NCI-H2029 treated with DMSO at 0.1 percent for 48 hours (cell line): ENCODE measurements at regions not wholly inside any gene's neighbourhood (a gene's known extent, or its start where the extent isn't known, plus 50 kb on each side); places are given as distances from the start of the nearest gene placed in this dataset.

Experiments
- DNase-seq: peaks from one replicate; lab custom pipeline; 2025; lab: John Stamatoyannopoulos, UW

DNA sequence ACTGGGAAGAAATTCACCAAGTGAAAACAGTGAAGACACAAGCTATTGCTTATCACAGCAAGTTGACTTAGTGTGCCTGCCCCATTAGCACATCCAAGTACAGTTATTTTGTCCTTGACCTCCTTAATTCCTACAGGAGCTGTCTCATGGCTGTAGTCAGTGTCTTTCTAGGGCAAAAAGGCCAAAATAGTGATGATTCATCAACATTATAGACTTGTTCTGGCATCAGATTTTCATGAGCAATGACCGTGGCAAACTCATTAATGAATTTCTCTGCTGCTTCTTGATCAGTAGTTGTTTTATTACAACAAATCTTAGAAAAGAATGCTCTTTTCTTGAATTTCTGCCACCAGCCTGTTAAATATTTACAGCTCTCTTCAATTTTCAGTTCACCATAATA, 1169.3 kb upstream of the DDX18 start:
- no peak for DNase-seq

DNA sequence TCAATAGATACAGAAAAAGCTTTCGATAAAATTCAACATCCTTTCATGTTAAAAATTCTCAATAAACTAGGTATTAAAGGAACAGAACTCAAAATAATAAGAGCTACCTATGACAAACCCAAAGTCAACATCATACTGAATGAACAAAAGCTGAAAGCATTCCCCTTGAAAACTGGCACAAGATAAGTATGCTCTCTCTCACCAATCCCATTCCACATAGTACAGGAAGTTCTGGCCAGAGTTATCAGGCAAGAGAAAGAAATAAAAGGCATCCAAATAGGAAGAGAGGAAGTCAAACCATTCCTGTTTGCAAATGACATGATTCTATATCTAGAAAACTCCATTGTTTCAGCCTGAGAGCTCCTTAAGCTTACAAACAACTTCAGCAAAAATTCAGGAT, 1145.8 kb upstream of the DDX18 start:
- no peak for DNase-seq

DNA sequence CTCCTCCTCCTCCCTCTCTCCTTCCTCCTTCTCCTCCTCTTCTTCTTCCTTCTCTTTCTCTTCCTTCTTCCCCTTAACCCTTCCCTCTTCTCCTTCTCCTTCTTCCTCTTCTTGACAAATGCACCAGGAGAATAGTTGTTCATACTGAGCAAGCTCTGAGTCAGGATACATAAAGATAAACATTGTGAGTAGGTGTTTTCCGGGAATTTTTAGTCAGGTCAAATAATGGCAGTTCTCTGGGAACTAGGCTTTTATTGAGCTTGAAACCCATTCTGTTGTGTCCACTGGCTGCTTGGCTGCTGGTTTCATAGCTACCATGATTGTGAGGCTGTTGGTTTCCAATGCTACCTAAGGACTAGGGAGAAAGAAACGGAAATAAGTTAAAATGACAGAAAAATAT, 1144.7 kb upstream of the DDX18 start:
- no peak for DNase-seq

DNA sequence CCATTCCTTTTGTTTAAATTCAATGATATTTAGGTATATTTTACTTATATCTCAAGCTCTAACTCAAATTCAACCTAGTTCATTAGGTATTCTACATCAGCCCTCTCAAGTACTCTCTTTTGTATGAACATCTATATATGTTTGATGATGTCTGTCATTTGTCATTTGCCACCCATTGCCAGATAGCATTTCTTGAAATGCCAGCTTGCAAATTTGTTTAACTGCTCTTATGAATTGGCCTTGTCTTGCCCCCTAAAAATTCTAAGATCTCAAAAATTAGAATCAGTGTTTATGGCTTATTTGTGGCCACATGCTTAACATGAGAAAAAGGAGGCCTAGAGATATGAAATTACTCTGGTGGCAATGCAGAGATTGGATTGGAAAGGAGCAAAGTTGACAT, 1140.3 kb upstream of the DDX18 start:
- no peak for DNase-seq

DNA sequence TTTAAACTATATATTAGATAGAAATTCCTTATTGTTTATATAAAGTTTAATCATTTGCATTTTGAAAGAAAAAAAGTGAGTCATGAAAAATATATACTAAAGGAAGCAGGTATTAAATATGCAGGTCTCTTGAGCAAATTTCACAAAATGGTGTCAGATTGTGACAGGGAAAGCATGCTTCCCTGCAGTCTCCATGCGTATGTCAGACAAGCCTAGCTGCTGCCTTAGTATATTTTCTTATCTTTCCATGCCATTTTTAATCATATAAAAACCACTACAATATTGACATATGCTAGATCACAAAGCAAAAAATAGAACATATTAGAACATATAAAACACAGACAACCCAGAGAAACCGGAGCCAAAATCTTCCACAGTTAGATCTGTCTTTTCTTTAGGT, 1137.7 kb upstream of the DDX18 start:
- no peak for DNase-seq

DNA sequence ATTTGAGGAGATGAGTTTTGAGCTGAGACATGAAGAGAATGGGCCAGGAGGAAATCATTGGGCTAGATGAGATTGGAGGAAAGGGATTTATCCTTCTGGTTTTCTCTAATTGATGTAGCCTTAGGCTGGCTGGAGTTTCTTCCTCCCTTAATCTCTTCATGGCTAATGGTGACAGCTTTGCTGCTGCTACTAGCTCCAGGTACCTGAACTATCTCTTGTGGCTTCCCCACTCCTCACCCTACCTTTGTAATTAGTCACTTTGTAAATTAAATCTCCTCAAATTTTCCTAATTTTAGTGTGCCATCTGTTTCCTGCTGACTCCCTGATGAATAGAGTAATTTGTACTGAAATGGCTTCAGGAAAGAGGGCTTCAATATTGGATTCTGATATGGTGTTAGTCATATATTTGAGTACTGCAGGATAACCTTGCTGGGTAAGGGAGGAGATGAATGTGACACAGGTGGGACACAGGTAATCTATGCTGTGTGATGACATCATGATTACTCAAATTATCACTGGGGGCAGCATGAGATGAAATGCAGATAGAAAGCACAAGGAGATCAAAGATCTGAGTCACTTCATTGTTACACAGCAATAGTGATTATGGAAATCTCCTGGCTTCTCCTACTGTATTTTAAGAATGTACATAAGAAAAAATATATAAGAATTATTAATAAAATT, 1134.1 kb upstream of the DDX18 start:
- no peak for DNase-seq

DNA sequence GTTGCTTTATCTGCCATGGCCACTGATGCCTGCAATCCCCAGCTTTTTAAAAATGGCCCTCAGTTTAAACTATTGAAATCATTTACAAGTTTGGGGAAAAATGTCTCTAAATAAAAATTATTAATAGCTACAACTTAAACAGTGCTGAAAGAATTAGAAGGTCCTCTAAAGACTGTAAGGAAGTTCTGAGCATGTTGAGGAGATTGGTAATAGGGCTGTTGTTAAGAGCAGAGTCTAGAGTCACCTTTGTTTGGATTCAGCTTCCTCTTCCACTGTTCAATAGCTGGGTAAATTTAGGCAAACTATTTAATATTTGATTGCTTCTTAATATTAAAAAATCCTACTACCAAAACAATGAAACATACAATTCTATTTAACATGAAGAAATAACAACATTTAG, 1127.1 kb upstream of the DDX18 start:
- no peak for DNase-seq

DNA sequence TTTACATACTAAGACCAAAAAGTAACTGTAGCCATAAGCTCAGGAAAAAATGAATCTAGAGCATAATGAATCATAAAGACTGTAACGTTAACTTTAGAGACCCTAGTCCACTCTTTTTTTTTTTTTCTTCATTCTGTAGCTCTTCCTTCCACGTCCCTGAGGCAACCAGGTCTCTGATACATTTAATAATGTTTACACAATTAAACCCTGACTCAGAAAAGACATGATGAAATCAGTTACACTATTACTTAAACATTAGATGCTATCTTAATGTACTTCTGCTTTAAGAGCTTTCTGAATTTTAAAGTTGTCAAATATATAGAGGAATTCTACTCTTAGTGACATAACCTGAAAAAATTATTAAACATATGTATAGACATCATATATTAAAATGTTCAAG, 1121.5 kb upstream of the DDX18 start:
- no peak for DNase-seq

DNA sequence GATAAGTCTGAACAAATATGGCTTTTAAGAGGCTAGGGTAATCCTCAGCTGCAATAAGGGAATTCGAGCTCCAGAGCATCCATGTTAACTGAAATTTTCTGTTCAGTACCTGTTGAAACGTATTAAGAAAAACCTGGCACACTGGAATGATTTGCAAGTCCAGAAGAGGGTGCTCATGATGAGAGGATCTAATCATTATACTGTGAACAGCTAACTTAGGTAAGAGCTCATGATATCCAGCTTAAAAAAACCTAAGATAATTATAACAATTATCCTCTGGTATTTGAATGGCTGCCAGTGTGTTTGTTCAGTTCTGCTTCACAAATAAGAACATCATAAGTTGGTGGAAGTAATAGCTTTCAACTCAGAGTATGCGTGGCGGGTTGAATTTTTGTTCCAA, 1118.3 kb upstream of the DDX18 start:
- no peak for DNase-seq

DNA sequence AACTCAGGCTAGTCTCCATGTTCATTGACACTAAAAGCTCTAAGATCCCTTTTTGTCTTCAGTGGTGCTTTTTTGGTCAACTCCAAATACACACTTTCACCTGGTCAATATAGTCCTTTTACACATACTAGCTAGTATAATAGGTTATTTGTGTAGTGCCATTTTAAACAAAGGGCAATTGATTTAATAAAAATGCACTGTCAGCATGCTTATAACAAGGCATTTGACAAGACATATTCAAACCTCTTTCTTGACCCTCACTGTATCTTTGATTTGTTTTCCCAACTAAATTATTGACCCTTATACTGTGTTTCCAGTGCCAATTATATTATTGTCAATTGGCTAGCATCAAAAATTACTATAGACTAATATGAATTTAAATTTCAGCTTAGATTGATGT, 1117.6 kb upstream of the DDX18 start:
- no peak for DNase-seq

DNA sequence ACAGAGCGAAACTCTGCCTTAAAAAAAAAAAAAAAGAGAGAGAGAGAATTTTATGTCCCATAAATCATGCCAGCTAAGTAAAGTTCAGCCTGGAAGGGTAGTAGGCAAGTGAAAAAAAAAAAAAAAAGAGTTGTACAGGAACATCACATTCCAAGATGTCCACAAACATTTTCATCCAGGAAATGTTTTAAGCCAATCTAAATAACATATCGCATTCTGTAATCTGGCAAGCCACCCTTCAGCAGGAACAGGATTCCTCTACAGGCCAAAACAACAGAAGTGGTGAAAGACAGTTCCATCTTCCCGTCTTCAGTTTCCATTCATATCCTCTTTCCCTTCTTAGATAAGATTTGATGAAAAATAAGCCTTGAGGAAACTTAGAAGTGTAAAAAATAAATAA, 1108.1 kb upstream of the DDX18 start:
- no peak for DNase-seq

DNA sequence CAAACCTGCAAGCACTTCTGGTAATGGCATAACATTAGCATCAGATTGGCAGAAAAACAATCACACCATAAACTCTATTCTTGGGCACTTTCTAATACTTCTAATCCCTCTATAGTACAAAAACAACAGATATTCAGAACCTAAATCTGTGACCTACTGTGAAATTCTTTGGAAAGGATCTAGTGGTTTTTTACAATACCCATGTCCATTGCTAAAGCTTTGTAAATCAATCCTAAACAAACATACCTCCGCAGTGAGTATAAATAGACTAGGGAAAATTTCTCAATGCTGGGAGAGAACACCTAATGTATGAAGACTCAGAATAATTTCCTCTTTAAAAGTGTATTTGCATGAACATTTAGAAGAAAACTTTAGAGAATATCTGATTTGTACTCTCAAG, 1098.5 kb upstream of the DDX18 start:
- no peak for DNase-seq

DNA sequence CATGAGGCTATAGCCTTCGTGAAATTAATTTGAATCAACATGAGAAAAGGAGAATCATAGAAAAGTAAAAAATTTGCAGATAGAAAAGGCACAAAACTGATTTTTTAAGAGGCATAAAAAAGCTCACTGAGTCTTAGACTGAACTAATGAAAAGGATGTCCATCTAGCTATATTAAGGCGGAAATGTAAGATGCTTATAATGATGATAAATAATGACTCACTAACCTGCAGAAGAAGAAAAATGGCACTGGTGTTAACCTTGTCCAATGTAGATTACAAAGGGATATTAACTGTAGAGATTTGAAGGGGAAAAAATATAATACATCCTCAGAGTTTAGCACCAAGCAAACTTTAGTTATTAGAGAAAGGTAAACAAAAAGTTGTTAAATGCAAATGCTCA, 1098.0 kb upstream of the DDX18 start:
- DNase-seq: no peak

DNA sequence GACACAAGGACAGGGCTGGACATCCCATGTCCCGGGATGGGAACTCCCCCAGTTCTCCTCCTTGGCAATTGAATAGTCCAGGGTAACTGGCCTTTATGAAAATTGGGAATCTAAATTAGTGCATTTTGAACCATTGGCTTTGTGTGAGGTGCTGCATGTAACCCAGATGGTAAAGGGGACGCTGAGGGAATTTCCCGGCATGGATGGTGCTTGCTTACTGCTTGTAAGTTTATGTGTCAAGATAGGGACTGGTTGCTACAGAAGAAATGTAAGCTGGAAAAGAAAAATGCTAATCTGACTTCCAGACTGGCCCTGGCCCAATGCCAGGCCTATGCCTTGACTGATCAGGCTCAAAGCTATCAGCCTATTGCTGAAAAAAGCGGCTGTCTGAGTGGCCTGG, 1096.7 kb upstream of the DDX18 start:
- no peak for DNase-seq

DNA sequence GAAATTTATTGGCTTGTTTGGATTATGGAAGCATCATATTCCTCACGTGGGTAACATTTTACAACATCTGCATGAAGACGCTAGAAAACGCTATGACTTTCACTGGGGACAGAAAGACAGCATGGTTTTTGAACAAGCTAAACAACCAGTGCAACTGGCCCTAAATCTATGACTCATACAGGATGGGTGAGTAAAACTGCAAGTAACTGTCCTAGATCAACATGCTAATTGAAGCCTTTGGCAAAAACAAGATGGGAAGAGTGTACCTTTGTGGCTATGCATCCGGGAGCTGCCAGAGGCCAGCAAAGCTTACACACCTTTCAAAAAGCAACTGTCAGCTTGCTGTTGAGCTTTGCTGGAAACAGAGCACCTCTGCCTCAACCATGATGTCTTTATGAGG, 1096.0 kb upstream of the DDX18 start:
- no peak for DNase-seq

DNA sequence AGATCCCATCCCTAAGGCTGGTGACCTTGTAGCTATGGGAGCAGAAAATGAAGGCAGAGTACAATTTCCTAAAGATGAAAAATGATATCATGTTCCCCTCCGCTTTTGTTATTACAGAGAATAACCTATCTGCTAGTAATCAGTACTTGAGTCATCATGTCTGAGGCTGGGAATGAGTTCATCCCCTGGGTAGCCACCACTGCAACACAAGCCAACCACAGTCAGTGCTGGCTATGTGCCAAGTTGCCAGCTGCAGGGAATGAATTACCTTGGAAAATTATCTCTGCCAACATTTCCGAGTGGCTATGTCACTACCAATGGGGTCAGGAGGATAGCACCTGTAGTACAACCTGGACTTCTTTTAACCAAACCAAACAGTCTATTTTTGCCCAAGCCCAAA, 1094.7 kb upstream of the DDX18 start:
- DNase-seq: peak; percentile 23

DNA sequence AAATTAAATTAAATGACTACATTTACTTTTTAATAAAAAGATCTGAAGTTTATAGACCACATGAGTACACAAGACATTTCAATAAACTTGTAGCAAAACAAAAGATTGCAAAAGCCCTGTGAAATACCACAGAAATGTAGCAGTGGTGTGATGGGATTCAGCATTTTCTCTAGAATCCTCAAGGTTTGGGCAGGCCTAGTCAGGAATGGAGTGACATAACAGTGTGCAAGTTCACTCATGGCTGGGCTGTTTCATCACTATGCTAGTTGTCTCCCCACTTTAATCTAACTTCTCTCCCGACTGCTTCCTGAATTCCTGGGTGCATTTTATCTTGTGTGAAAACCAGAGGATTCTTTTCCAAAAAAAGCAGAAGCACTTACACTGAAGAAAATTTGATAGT, 1089.9 kb upstream of the DDX18 start:
- no peak for DNase-seq

DNA sequence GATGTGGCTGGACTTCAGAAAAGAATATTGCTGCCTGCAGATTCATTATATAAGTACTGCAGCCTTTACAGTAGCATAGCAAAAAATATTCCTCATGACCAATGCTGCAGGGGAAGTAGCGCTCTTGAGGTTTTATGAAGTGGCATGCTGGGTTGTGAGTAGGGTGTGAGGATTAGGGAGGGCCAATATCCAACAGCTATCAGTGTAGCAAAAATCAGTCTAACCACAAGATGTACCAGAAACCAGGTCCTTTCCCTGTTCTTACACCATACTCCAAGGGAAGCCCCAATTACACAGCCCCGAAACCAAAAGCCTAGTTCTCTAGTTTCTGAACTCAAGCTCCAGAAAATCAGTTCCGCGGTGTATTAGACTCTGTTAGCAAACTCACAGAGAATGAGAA, 1082.2 kb upstream of the DDX18 start:
- no peak for DNase-seq

DNA sequence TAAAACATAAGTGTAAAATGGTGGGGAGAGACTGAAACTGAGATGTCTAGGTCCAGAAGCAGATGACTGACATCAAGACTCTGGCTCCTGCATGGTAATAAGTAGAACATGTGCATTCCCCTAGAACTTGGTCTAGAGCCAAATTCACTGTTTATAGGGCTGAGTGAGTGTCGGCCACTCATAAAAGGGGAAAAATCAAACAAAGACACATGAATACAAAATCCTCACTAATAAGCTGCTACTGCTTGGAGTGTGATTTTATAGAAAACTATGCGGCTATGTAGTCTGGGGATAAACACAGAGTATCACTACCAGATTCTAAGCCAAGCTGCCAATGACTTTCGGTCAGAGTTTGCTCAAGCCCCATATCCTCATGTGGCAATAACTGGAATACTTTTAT, 1080.8 kb upstream of the DDX18 start:
- no peak for DNase-seq

DNA sequence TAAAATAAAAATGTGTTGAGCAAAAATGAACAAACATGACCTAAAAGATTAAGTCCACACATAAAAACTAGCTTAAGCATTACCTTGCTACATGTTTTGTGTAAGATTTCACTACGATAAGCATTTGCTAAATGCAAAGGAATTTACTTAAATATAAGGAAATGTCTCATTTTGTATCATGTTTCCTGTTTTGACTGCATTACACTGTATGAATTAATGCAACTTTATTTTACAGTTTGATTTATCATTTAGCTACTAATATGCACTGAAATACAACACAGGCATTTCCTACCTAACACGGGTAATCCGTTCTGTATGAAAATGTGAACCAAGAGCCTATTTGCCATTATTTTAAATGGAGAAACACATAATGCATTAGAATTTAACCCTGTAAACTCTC, 1076.5 kb upstream of the DDX18 start:
- no peak for DNase-seq

DNA sequence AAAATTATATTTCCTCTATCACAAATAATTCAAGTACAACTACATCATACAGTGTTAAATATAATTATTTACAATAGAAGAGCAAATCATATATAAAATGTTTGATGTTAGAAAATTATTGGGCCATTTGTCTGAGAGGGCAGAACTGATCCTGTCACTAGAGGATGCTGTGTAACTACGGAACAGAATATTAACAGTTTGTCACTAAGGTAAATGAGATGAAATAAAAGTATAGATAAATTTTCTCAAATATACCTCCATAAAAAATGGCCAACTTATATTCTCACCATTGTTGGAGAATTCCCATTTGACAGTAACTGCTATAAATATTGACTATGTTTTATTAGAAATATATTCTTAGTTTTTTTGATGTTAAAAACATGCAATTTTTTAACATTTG, 1067.4 kb upstream of the DDX18 start:
- DNase-seq: no peak

DNA sequence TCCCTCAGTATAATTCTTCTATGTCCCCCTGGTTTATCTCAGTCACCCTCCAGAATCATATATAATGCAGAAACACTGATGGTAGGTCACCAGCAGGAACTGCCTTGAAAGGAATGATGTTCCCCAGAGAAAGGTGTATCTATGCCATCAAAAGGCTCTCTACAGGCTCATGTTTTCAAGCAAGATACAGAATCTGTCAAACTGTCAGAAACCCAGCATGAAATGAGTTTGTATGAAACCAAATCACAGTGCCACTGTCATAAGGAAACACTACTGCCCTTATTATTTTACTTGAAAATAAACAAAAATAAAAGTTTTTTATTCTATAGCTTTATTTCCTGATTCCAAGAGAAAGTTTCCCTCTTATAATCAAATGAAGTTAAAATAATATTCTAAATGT, 1064.5 kb upstream of the DDX18 start:
- no peak for DNase-seq

DNA sequence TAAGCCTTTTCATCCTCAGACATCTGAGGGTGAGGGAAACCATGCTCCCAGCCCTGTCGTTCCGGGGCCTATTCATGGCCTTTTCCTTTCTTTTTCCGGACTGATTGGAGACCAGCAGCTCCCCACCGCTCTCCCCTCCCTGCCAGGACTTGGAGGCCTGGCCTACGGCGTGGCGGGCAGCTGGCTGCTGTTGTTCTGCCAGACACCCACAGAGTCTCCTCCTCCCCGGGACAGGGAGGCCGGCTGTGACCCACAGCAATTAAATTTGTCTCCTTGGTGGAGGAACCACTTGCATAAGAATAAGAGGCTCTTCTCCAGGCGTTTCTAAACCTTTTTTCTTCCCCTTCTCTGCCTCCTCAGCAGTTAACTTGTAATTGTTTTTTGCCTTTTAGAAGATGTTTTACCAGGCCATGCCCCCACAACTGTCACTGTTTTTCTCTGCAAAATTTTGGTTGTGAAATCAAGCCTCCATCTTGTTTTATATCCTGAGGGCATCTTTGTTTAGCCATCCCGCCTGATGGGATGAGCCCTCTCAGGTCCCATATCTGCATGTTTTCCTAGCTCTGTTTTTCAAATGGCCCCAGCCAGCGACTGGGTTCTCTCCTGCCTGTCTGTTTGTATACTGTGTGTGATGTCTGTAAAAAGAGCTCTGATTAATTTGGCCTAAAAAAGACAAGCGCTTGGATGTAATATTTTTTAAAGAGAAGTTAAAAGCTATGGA, 1060.0 kb upstream of the DDX18 start:
- no peak for DNase-seq

DNA sequence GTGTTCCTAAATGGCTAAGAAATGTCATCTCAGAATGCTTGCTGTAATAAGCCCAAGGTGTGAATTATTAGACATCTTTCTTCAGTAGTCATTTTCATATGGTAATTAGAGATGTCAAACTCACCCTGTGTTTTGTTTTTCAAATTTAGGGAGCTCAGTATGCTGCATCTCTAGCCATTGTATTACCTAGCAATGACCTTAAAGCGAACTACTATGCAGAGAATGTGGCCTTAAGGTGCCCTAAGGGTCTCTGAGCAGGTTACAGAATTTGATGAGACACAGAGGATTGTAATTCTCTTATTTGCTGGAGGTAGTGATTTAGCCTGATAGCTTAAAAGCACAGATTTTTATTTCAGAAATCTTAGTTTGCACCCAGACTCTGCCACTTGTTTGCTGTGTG, 1052.6 kb upstream of the DDX18 start:
- no peak for DNase-seq
